H1 (cell line): ENCODE measurements at regions not wholly inside any gene's neighbourhood (a gene's known extent, or its start where the extent isn't known, plus 50 kb on each side); places are given as distances from the start of the nearest gene placed in this dataset.

Experiments used
- CHD7 ChIP-seq: fragments of 300-600 bp; sonication (generic); IDR thresholded peaks from 2 replicates; pipeline ENCODE4 v1.7.1; 2012; ENCODE audit warnings: low read length, moderate library complexity, mild to moderate bottlenecking, inconsistent platforms; ENCODE audit not compliant: insufficient replicate concordance
- NANOG ChIP-seq: IDR thresholded peaks from 2 replicates; pipeline ENCODE4 v1.6.1; 2011; ENCODE audit warnings: low read length, low read depth, mild to moderate bottlenecking, inconsistent platforms; ENCODE audit not compliant: insufficient read depth, poor library complexity, severe bottlenecking

- no peak for TF ChIP-seq CHD7
- no peak for TF ChIP-seq NANOG
Observed at GRCh38 chr13:63092456-63092855, 1676.8 kb upstream of the PCDH20 start (continued).
